WTC11 (cell line): ENCODE measurements at regions not wholly inside any gene's neighbourhood (a gene's known extent, or its start where the extent isn't known, plus 50 kb on each side); places are given as distances from the start of the nearest gene placed in this dataset.

Source experiments
- ATAC-seq: fragments of 200-7000 bp; cut with Tn5 transposase; 2 replicates; pipeline ENCODE4 v1.10.0; 2021; ENCODE audit warnings: mild to moderate bottlenecking, moderate library complexity
- CTCF ChIA-PET: fragments of 300-600 bp; sonication (Branson Sonifier 250); formaldehyde crosslinking; loops from one replicate; lab custom pipeline; 2021; ENCODE audit warnings: antibody characterized with exemption; lab: Charles Lee
- POLR2A ChIA-PET: fragments of 350-600 bp; sonication (Branson Sonifier 250); formaldehyde crosslinking; loops from one replicate; lab custom pipeline; 2021; ENCODE audit warnings: antibody characterized with exemption; lab: Charles Lee
- DNase-seq: peaks from one replicate; pipeline ENCODE4 v3.0.0; 2021; ENCODE audit warnings: low spot score
- H3K27ac Mint-ChIP-seq: 2 replicates; pipeline ENCODE4 v1.8.0; 2021; ENCODE audit warnings: mixed read lengths
- H3K27me3 Mint-ChIP-seq: 2 replicates; pipeline ENCODE4 v1.8.0; 2021; ENCODE audit warnings: low read depth, mild to moderate bottlenecking, moderate library complexity, mixed read lengths
- H3K36me3 Mint-ChIP-seq: 2 replicates; pipeline ENCODE4 v1.8.0; 2021; ENCODE audit warnings: mixed read lengths
- H3K4me1 Mint-ChIP-seq: 2 replicates; pipeline ENCODE4 v1.8.0; 2022; ENCODE audit warnings: mixed read lengths
- H3K4me3 Mint-ChIP-seq: 2 replicates; pipeline ENCODE4 v1.8.0; 2021; ENCODE audit warnings: mild to moderate bottlenecking, moderate library complexity, mixed read lengths
- H3K9me3 Mint-ChIP-seq: 2 replicates; pipeline ENCODE4 v1.8.0; 2021; ENCODE audit warnings: mixed read lengths
- AR ChIP-seq: fragments of 250-450 bp; sonication (Bioruptor Pico); IDR thresholded peaks from 2 replicates; pipeline ENCODE4 v1.9.0; 2021; ENCODE audit warnings: mild to moderate bottlenecking
- ARID4B ChIP-seq: sonication (generic); formaldehyde crosslinking; IDR thresholded peaks from 2 replicates; pipeline ENCODE4 v1.8.0; 2023; ENCODE audit warnings: missing genetic modification reagents, mild to moderate bottlenecking, borderline replicate concordance
- ATF2 ChIP-seq: sonication (generic); formaldehyde crosslinking; IDR thresholded peaks from 2 replicates; pipeline ENCODE4 v1.8.1; 2022; ENCODE audit warnings: low read depth, missing genetic modification reagents, borderline replicate concordance
- CREB1 ChIP-seq: sonication (generic); formaldehyde crosslinking; IDR thresholded peaks from 2 replicates; pipeline ENCODE4 v1.8.0; 2023; ENCODE audit warnings: mild to moderate bottlenecking, missing genetic modification reagents
- EMX1 ChIP-seq: fragments of 250-450 bp; sonication (Bioruptor Pico); IDR thresholded peaks from 2 replicates; pipeline ENCODE4 v1.8.0; 2021; ENCODE audit warnings: mild to moderate bottlenecking
- ESRRA ChIP-seq: sonication (generic); formaldehyde crosslinking; IDR thresholded peaks from 2 replicates; pipeline ENCODE4 v1.8.1; 2022; ENCODE audit warnings: mild to moderate bottlenecking, missing genetic modification reagents, borderline replicate concordance
- ETV6 ChIP-seq: sonication (generic); formaldehyde crosslinking; IDR thresholded peaks from 2 replicates; pipeline ENCODE4 v1.8.1; 2022; ENCODE audit warnings: mild to moderate bottlenecking, missing genetic modification reagents
- MXD4 ChIP-seq: fragments of 250-450 bp; sonication (Bioruptor Pico); IDR thresholded peaks from 2 replicates; pipeline ENCODE4 v1.8.0; 2021; ENCODE audit warnings: mild to moderate bottlenecking, moderate library complexity, borderline replicate concordance
- NFATC4 ChIP-seq: fragments of 250-450 bp; sonication (Bioruptor Pico); IDR thresholded peaks from 2 replicates; pipeline ENCODE4 v1.9.0; 2021; ENCODE audit warnings: mild to moderate bottlenecking
- RELA ChIP-seq: sonication (generic); formaldehyde crosslinking; IDR thresholded peaks from 2 replicates; pipeline ENCODE4 v1.8.1; 2022; ENCODE audit warnings: missing genetic modification reagents, mild to moderate bottlenecking, borderline replicate concordance
- RORB ChIP-seq: fragments of 250-450 bp; sonication (Bioruptor Pico); IDR thresholded peaks from 2 replicates; pipeline ENCODE4 v1.9.0; 2021; ENCODE audit warnings: mild to moderate bottlenecking
- SMAD3 ChIP-seq: sonication (generic); formaldehyde crosslinking; IDR thresholded peaks from 2 replicates; pipeline ENCODE4 v1.8.0; 2022; ENCODE audit warnings: missing genetic modification reagents, mild to moderate bottlenecking, borderline replicate concordance
- ZNF263 ChIP-seq: sonication (generic); formaldehyde crosslinking; IDR thresholded peaks from 2 replicates; pipeline ENCODE4 v1.8.1; 2022; ENCODE audit warnings: low read depth, mild to moderate bottlenecking, moderate library complexity, missing genetic modification reagents
- TF ChIP-seq, protein P1 (sequence below): sonication (generic); formaldehyde crosslinking; IDR thresholded peaks from 2 replicates; pipeline ENCODE4 v1.8.1; 2022; ENCODE audit warnings: mild to moderate bottlenecking, moderate library complexity, missing genetic modification reagents
- TF ChIP-seq, protein P2 (sequence below): fragments of 250-450 bp; sonication (Bioruptor Pico); IDR thresholded peaks from 2 replicates; pipeline ENCODE4 v1.9.0; 2021; ENCODE audit warnings: mild to moderate bottlenecking
- TF ChIP-seq, protein P3 (sequence below): sonication (generic); formaldehyde crosslinking; IDR thresholded peaks from 2 replicates; pipeline ENCODE4 v1.8.1; 2022; ENCODE audit warnings: mild to moderate bottlenecking, missing genetic modification reagents, moderate library complexity, borderline replicate concordance

DNA sequence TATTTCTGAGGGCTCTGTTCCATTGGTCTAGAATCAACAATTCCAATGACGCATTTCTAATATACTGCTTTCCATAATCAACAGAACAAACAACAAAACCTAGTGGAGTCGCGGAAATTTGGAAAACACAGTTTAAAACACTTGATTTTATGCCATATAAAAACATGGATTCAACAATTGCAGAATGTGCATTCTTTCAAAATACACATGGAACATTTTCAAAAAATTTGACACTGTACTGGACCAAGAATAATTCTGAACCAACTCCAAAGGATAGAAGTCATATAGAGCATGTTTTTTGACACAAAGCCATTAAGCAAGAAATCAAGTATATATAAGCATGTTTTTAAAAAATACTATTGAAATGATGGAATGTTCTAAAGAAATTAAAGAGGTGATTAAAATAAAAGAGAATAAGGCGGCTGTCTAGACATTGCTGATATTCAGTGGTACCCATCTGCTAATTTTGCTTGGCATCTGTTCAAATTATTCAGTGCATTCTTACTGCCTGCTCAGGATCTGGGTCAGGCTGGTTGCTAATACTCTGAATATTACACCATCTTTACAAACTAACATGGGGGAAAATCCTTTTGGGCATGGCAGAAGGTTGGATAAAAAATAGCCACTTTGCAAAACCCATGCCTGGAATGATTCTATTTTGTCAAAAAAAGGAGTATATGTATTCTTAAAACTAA, 221.3 kb downstream of the NPR3 start (continued):
- TF ChIP-seq AR (CRISPR knock-in tag): no peak
- no peak for TF ChIP-seq SMAD3
- TF ChIP-seq ESRRA (CRISPR knock-in tag): no peak

DNA sequence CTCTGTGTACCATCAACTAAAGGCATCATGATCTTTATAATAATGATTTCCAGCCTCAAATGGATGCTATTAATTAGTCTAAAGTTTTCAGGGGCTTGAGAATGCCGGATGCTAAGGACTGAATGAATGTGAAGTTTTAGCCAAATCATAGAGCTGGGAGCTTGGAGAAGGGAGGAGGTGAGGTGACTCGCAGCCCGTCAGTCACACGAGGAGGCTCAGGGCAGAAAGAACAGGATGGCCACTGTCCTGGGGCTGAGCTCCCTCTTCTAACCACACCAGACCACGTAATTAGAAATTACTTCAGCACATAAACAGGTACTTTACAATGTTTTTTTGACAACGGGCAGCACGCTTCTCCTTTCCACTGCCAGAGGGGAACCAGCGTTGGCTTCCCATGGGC, 222.6 kb downstream of the NPR3 start:
- POLR2A ChIA-PET: no interaction called here
- TF ChIP-seq ZNF263 (CRISPR knock-in tag): no peak
- no peak for TF ChIP-seq CREB1 (CRISPR knock-in tag)
- no peak for TF ChIP-seq EMX1 (CRISPR knock-in tag)
- TF ChIP-seq, protein P1, sequence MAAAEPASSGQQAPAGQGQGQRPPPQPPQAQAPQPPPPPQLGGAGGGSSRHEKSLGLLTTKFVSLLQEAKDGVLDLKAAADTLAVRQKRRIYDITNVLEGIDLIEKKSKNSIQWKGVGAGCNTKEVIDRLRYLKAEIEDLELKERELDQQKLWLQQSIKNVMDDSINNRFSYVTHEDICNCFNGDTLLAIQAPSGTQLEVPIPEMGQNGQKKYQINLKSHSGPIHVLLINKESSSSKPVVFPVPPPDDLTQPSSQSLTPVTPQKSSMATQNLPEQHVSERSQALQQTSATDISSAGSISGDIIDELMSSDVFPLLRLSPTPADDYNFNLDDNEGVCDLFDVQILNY (CRISPR knock-in tag): no peak

GRCh38 chr5:32934529-32934928, 223.4 kb downstream of the NPR3 start:
- TF ChIP-seq MXD4 (CRISPR knock-in tag): no peak
- TF ChIP-seq, all 79 proteins: peak for 0
- Mint-ChIP-seq H3K36me3 (no peaks in the 10 kb centered on the region), H3K27ac (no peak overlapping the region), H3K27me3 (no peaks in the 10 kb centered on the region), H3K4me3 (no peak overlapping the region), H3K9me3 (peaks cover 8% of the 10 kb centered on the region; the same call in 1 of the 2 replicates), H3K4me1 (no peaks in the 10 kb centered on the region)
- POLR2A ChIA-PET: no interaction called here
- DNase-seq (no peak), ATAC-seq (no peak)
- CTCF ChIA-PET: no interaction called here

More for the DNA sequence above, 222.6 kb downstream of the NPR3 start:
- Mint-ChIP-seq H3K9me3 (peaks cover 8% of the 10 kb centered on the region; the same call in 1 of the 2 replicates), H3K4me1 (no peaks in the 10 kb centered on the region), H3K27me3 (no peaks in the 10 kb centered on the region), H3K36me3 (no peaks in the 10 kb centered on the region), H3K4me3 (no peak overlapping the region), H3K27ac (no peak overlapping the region)
- ATAC-seq (no peak), DNase-seq (no peak)
- CTCF ChIA-PET: no interaction called here

- CTCF ChIA-PET: no interaction called here
Measured at GRCh38 chr5:32935283-32935682, 224.2 kb downstream of the NPR3 start.

DNA sequence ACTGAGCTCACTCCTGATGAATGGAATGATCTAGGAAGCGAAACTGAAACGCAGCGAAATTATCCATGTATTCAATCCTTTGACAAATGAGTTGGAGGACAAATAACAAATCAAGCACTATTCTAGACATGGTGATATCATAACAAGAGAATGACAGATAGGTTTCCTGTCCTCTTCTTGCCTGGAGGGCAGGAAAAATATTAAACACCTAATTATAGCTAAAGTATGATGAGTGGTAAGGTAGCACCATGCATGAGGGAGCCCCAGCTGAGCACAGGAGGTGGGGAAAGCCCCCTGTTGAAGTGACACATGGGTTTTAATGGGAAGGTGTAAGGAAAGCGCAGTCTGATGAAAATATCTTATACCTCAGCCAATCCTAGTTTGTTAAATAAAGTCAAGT, 225.2 kb downstream of the NPR3 start:
- H3K27ac Mint-ChIP-seq: no peak overlapping the region
- no peaks in the 10 kb centered on the region for H3K27me3 Mint-ChIP-seq
- peaks cover 8% of the 10 kb centered on the region; the same call in 1 of the 2 replicates for H3K9me3 Mint-ChIP-seq
- ChIA-PET POLR2A (no interaction called here), CTCF (no interaction called here)
- DNase-seq: no peak
- H3K4me1 Mint-ChIP-seq: no peaks in the 10 kb centered on the region
- H3K4me3 Mint-ChIP-seq: no peak overlapping the region
- H3K36me3 Mint-ChIP-seq: no peaks in the 10 kb centered on the region
- no peak for ATAC-seq
- TF ChIP-seq RORB (CRISPR knock-in tag) (no peak), ARID4B (CRISPR knock-in tag) (no peak), ETV6 (no peak), ATF2 (no peak), RELA (no peak)
- TF ChIP-seq, protein P2, sequence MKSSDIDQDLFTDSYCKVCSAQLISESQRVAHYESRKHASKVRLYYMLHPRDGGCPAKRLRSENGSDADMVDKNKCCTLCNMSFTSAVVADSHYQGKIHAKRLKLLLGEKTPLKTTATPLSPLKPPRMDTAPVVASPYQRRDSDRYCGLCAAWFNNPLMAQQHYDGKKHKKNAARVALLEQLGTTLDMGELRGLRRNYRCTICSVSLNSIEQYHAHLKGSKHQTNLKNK (CRISPR knock-in tag): no peak
- TF ChIP-seq, protein P3, sequence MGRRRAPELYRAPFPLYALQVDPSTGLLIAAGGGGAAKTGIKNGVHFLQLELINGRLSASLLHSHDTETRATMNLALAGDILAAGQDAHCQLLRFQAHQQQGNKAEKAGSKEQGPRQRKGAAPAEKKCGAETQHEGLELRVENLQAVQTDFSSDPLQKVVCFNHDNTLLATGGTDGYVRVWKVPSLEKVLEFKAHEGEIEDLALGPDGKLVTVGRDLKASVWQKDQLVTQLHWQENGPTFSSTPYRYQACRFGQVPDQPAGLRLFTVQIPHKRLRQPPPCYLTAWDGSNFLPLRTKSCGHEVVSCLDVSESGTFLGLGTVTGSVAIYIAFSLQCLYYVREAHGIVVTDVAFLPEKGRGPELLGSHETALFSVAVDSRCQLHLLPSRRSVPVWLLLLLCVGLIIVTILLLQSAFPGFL (CRISPR knock-in tag): no peak

More at GRCh38 chr5:32935283-32935682, 224.2 kb downstream of the NPR3 start:
- POLR2A ChIA-PET: no interaction called here
- Mint-ChIP-seq H3K4me1 (no peaks in the 10 kb centered on the region), H3K4me3 (no peak overlapping the region), H3K27ac (no peak overlapping the region), H3K36me3 (no peaks in the 10 kb centered on the region), H3K9me3 (peaks cover 8% of the 10 kb centered on the region; the same call in 1 of the 2 replicates), H3K27me3 (no peaks in the 10 kb centered on the region)
- DNase-seq (no peak), ATAC-seq (no peak)
- no peak for TF ChIP-seq NFATC4
